ENCODE measurements at regions not wholly inside any gene's neighbourhood (a gene's known extent, or its start where the extent isn't known, plus 50 kb on each side); places are given as distances from the start of the nearest gene placed in this dataset.

- TF ChIP-seq EZH2phosphoT487 (IDR thresholded peaks at IDR 0.05; ENCODE audit: low read depth) (no peak), CTCF (IDR thresholded peaks at IDR 0.05; ENCODE audit: low read depth, low read length) (no peak)
Observed at GRCh38 chr9:78713614-78714405, 416.9 kb downstream of the PSAT1 start.
